ENCODE measurements at regions not wholly inside any gene's neighbourhood (a gene's known extent, or its start where the extent isn't known, plus 50 kb on each side); places are given as distances from the start of the nearest gene placed in this dataset.

DNA sequence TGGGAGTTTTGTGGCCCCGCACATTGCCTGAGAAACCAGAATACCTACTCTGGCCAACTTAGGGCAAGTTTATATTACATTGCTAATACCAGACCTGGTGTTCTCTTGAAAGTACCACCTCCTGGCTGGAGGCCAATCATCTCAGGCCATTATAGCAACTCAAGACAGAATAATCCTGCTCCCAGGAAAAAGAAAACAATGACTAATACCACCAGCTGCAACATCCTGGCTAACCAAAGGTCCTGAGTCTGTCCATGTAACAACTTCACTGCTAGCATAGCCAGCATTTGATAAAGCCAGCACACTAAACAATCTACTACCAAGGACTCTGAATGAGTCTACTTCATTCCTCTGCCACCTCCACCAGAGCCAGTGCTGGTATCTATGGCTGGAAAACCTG, 1298.7 kb upstream of the CNTN5 start:
- 82% methylated on average over 1 of the region's 1 CpG for WGBS, 2 donors
- Histone ChIP-seq H3K36me3 (no peaks in the 10 kb centered on the region), H3K9me3 (no peaks in the 10 kb centered on the region), H3K27ac (no peak overlapping the region), H3K4me3 (no peak overlapping the region), H3K4me1 (no peaks in the 10 kb centered on the region), H3K27me3 (no peaks in the 10 kb centered on the region)
- TF ChIP-seq, protein P1, sequence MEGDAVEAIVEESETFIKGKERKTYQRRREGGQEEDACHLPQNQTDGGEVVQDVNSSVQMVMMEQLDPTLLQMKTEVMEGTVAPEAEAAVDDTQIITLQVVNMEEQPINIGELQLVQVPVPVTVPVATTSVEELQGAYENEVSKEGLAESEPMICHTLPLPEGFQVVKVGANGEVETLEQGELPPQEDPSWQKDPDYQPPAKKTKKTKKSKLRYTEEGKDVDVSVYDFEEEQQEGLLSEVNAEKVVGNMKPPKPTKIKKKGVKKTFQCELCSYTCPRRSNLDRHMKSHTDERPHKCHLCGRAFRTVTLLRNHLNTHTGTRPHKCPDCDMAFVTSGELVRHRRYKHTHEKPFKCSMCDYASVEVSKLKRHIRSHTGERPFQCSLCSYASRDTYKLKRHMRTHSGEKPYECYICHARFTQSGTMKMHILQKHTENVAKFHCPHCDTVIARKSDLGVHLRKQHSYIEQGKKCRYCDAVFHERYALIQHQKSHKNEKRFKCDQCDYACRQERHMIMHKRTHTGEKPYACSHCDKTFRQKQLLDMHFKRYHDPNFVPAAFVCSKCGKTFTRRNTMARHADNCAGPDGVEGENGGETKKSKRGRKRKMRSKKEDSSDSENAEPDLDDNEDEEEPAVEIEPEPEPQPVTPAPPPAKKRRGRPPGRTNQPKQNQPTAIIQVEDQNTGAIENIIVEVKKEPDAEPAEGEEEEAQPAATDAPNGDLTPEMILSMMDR (IDR thresholded peaks at IDR 0.05): no peak
- no peak for TF ChIP-seq POLR2A (IDR thresholded peaks at IDR 0.05)
- intact Hi-C loops (cut with DNase I): no loop called here
- no peak for DNase-seq

DNA sequence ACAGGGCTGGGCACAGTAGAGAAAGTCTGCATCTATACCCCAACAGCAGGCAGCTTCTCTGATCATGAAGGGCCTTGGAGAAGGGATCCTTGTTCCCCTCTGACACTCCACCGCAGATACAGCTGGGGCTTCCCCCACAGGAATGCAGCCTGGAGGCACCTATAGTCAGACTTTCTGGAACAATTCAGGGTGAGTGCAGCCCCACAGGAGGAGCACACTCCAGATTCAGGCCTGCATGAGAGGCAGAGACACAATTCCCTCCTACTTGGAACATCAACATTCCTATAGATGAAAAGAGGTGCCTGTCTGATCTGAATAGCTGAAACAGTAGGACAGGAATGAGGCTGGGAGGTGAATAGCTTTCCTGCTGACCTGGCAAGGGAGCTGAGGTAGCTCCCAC, 1298.0 kb upstream of the CNTN5 start:
- Histone ChIP-seq H3K36me3 (no peaks in the 10 kb centered on the region), H3K27ac (no peak overlapping the region), H3K4me3 (no peak overlapping the region), H3K4me1 (no peaks in the 10 kb centered on the region), H3K9me3 (no peaks in the 10 kb centered on the region), H3K27me3 (no peaks in the 10 kb centered on the region)
- 100% methylated on average over 1 of the region's 1 CpG; no CpG with 5 or more reads in 1 of the 2 donors for WGBS, 2 donors
- TF ChIP-seq, protein P1 (IDR thresholded peaks at IDR 0.05): no peak
- DNase-seq: no peak
- intact Hi-C loops (cut with DNase I): no loop called here

DNA sequence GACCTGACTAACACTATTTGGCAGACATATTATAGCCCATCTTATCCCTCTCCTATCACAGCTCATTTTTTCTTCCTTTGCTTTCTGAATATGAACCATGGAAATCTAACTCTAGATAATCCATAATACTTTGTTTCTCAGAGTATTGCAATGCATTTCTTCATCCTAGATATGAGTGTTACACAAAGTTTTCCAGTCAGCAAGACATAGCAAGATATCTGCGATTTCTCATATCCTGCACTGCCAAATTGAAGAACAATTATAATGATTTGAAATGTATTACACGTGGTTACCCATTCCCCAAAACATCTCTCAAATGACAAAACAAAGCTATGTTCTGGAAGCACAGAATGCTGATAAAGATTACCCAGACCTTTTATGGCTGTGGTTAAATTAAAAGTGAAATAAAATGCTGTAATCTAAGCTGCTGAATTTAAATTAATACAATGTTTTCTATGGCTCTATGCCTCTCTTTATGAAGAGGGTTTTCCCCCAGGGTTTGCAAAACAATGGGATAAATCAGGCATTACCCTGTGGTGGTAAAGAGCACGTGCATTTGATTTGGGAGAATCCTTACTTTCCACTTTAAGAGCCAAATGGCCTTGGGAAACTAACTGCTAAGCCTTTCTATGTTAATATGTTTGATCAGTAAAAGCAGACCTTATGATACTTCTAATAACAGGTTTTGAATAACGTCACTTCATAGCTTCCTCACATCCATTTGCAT, 1291.0 kb upstream of the CNTN5 start:
- Histone ChIP-seq H3K27ac (no peak overlapping the region), H3K9me3 (no peaks in the 10 kb centered on the region), H3K27me3 (no peaks in the 10 kb centered on the region), H3K4me3 (no peak overlapping the region), H3K4me1 (no peaks in the 10 kb centered on the region), H3K36me3 (no peaks in the 10 kb centered on the region)
- no peak for DNase-seq
- 34 to 37% methylated on average over 4 of the region's 4 CpGs for WGBS, 2 donors
- TF ChIP-seq POLR2A (IDR thresholded peaks at IDR 0.05): no peak
- TF ChIP-seq, protein P1 (IDR thresholded peaks at IDR 0.05): no peak
- intact Hi-C loops (cut with DNase I): no loop called here

DNA sequence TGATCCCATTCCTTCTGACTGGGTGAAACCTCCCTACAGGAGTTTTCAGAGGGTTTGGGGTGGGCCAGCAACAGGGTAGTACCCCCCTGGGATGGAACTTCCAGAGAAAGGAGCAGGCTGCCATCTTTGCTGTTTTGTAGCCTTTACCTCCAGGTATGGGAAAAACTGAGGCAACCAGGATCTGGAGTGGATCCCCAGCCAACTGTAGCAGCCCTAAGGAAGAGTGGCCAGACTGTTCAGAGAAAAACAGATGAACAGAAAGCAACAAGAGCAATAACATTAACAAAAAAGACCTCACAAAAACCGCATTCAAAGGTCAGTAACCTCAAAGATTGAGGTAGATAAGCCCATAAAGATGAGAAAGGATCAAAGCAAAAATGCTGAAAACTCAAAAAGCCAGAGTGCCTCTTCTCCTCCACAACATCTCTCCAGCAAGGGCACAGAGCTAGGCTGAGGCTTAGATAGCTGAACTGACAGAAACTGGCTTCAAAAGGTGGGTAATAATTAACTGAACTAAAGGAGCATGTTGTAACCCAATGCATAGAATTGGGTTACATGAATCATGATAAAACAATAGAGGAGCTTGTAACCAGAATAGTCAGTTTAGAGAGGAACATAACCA, 1288.6 kb upstream of the CNTN5 start:
- no peaks in the 10 kb centered on the region for H3K4me1 ChIP-seq
- no peaks in the 10 kb centered on the region for H3K36me3 ChIP-seq
- no peaks in the 10 kb centered on the region for H3K27me3 ChIP-seq
- H3K27ac ChIP-seq: no peak overlapping the region
- DNase-seq: no peak
- intact Hi-C loops (cut with DNase I): no loop called here
- H3K4me3 ChIP-seq: no peak overlapping the region
- WGBS, 2 donors: 22 to 53% methylated on average over 1 of the region's 1 CpG
- TF ChIP-seq, protein P1 (IDR thresholded peaks at IDR 0.05): no peak
- TF ChIP-seq POLR2A (IDR thresholded peaks at IDR 0.05): no peak
- H3K9me3 ChIP-seq: no peaks in the 10 kb centered on the region

DNA sequence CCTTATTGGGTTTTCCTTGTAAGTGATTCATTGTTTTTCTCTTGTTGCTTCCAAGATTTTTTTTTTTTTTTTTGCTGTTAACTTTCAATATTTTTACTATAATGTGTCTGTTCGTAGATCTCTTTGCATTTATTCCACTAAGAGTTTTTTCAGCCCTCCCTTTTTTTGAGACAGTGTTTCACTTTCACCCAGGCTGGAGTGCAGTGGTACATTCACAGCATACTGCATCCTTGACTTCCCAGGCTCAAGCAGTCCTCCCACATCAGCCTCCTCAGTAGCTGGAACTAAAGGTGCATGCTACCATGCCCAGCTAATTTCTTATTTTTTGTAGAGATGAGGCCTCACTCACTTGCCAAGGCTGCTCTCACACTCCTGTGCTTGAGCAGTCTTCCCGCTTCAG, 1282.0 kb upstream of the CNTN5 start:
- 64 to 89% methylated on average over 2 of the region's 2 CpGs for WGBS, 2 donors
- intact Hi-C loops (cut with DNase I): no loop called here
- H3K4me3 ChIP-seq: no peak overlapping the region
- H3K27ac ChIP-seq: no peak overlapping the region
- H3K4me1 ChIP-seq: no peaks in the 10 kb centered on the region
- no peaks in the 10 kb centered on the region for H3K36me3 ChIP-seq
- TF ChIP-seq POLR2A (IDR thresholded peaks at IDR 0.05): no peak
- TF ChIP-seq, protein P1 (IDR thresholded peaks at IDR 0.05): no peak
- no peaks in the 10 kb centered on the region for H3K27me3 ChIP-seq
- no peaks in the 10 kb centered on the region for H3K9me3 ChIP-seq
- DNase-seq: no peak

All from esophagus squamous epithelium (tissue), 5 donors.